Testis (tissue), 2 donors: ENCODE measurements at regions not wholly inside any gene's neighbourhood (a gene's known extent, or its start where the extent isn't known, plus 50 kb on each side); places are given as distances from the start of the nearest gene placed in this dataset.

Source experiments
- DNase-seq: peaks from one replicate; pipeline ENCODE4 v3.0.0-alpha.2; 2019
- H3K27ac ChIP-seq, 2 donors: fragments of 200-600 bp; sonication (generic); one replicate each; pipeline ENCODE4 v1.5.1; 2019
- H3K27me3 ChIP-seq: fragments of 200-600 bp; sonication (generic); one replicate; pipeline ENCODE4 v1.5.1; 2019
- H3K36me3 ChIP-seq: fragments of 200-600 bp; sonication (generic); one replicate; pipeline ENCODE4 v1.5.1; 2017; ENCODE audit warnings: low read depth; ENCODE audit errors: missing control alignments
- H3K4me1 ChIP-seq: fragments of 200-600 bp; sonication (generic); one replicate; pipeline ENCODE4 v1.5.1; 2019
- H3K4me3 ChIP-seq, 2 donors: fragments of 200-600 bp; sonication (generic); one replicate each; pipeline ENCODE4 v1.5.1; 2017 to 2019
- H3K9me3 ChIP-seq: fragments of 200-600 bp; sonication (generic); one replicate; pipeline ENCODE4 v1.5.1; 2017
- POLR2A ChIP-seq: fragments of 450-650 bp; IDR thresholded peaks from one replicate; pipeline ENCODE4 v1.6.1; 2017; ENCODE audit warnings: antibody characterized with exemption, mild to moderate bottlenecking, moderate library complexity
- whole genome bisulfite sequencing, 2 donors: methylation state at CpG; one replicate each; pipeline ENCODE4 v1.1.5; 2018; 5-methylcytosine and 5-hydroxymethylcytosine counted together
- intact Hi-C: fragments of 100-400 bp; cut with DNase I; formaldehyde crosslinking; loops from one replicate; pipeline ENCODE4 v1.15.1; 2023; ENCODE audit warnings: low total_unique reads
- TF ChIP-seq, protein P1 (sequence below), 3 experiments: fragments of 450-650 bp in 2 of 3; fragments of 200-600 bp in 1 of 3; sonication (generic) in 1 of 3; IDR thresholded peaks; one replicate each; pipeline ENCODE4 v1.5.1; 2016 to 2019; ENCODE audit warnings: antibody characterized with exemption in 3 of 3, mild to moderate bottlenecking in 2 of 3, moderate library complexity in 1 of 3

DNA sequence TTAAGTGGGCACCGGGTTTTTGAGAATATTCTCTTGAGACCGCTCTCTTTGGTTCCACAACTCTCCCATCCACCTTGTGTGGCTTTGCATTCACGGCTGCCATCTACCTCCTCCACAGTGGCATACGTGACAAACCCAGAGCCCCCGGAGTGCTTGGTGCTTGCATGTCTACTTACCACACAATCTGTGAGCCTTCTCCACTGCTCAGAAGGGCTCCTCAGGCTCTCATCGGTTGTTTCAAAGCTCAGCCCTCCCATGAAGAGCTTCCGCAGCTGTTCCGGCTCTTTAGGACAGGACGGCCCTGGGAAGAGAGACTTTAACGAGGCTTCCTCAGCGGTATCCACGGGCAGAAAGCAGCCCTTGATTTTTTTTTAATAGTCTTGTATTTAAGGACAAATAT, 167.6 kb upstream of the ANK2 start:
- no peaks in the 10 kb centered on the region for H3K36me3 ChIP-seq
- TF ChIP-seq, protein P1, sequence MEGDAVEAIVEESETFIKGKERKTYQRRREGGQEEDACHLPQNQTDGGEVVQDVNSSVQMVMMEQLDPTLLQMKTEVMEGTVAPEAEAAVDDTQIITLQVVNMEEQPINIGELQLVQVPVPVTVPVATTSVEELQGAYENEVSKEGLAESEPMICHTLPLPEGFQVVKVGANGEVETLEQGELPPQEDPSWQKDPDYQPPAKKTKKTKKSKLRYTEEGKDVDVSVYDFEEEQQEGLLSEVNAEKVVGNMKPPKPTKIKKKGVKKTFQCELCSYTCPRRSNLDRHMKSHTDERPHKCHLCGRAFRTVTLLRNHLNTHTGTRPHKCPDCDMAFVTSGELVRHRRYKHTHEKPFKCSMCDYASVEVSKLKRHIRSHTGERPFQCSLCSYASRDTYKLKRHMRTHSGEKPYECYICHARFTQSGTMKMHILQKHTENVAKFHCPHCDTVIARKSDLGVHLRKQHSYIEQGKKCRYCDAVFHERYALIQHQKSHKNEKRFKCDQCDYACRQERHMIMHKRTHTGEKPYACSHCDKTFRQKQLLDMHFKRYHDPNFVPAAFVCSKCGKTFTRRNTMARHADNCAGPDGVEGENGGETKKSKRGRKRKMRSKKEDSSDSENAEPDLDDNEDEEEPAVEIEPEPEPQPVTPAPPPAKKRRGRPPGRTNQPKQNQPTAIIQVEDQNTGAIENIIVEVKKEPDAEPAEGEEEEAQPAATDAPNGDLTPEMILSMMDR (IDR thresholded peaks at IDR 0.05): no peak
- no peak for TF ChIP-seq POLR2A
- H3K27me3 ChIP-seq: no peaks in the 10 kb centered on the region
- peak overlapping the region in 1 of 2 donors; percentile 19 for H3K4me3 ChIP-seq
- 36 to 37% methylated on average over 12 of the region's 12 CpGs for whole genome bisulfite sequencing, 2 donors
- DNase-seq: peak; percentile 33
- peak overlapping the region in 1 of 2 donors; percentile 62 for H3K27ac ChIP-seq
- intact Hi-C loops: no loop called here
- H3K4me1 ChIP-seq: no peaks in the 10 kb centered on the region
- no peaks in the 10 kb centered on the region for H3K9me3 ChIP-seq

DNA sequence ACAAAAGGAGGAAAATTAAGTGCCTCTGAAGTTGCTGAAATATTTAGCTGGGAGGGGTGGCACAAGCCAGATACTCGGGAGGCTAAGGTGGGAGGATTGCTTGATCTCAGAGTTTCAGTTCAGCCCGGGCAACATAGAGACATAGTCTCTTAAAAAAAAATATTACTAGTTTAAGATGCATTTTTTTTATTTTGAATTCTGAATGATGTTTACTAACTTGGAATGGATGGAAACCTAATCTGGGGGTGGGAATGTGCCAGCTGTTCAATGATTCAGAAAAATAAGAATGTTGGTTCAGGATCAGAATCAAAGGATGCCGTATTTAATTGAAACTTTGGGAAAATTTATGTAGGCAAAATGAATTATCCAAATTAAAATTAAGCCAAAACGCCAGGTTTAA, 167.2 kb upstream of the ANK2 start:
- no peak for TF ChIP-seq POLR2A
- TF ChIP-seq, protein P1 (IDR thresholded peaks at IDR 0.05): no peak
- WGBS, 2 donors: 26 to 39% methylated on average over 4 of the region's 4 CpGs
- H3K27ac ChIP-seq: peak overlapping the region in 1 of 2 donors; percentile 62
- no peaks in the 10 kb centered on the region for H3K36me3 ChIP-seq
- no peaks in the 10 kb centered on the region for H3K9me3 ChIP-seq
- intact Hi-C loops: no loop called here
- H3K4me1 ChIP-seq: no peaks in the 10 kb centered on the region
- H3K4me3 ChIP-seq: peak overlapping the region in 1 of 2 donors; percentile 19
- no peaks in the 10 kb centered on the region for H3K27me3 ChIP-seq
- DNase-seq: no peak

DNA sequence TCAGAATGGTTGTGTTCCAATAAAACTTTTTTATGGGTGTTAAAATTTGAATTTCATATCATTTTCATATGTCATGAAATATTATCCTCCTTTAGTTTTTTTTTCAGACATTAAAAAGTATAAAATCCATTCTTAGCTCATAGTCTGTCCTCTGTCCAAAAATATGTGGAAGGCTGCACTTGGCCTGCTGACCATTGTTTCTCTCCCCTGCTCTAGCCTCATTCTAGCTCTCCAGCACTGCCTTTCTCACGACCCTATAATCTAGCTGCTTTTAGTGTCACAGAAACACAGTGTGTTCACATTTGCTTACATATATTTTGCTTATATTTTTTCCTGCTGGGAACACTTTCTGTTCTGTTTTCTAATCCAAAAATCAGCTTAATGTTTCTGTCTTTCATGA, 165.0 kb upstream of the ANK2 start:
- 37 to 38% methylated on average over 1 of the region's 1 CpG for WGBS, 2 donors
- H3K27me3 ChIP-seq: no peaks in the 10 kb centered on the region
- no peaks in the 10 kb centered on the region for H3K36me3 ChIP-seq
- no peaks in the 10 kb centered on the region for H3K9me3 ChIP-seq
- intact Hi-C loops: no loop called here
- no peak for DNase-seq
- H3K4me3 ChIP-seq: no peak overlapping the region
- H3K27ac ChIP-seq: no peak overlapping the region
- TF ChIP-seq POLR2A: no peak
- TF ChIP-seq, protein P1 (IDR thresholded peaks at IDR 0.05): no peak
- H3K4me1 ChIP-seq: no peaks in the 10 kb centered on the region

DNA sequence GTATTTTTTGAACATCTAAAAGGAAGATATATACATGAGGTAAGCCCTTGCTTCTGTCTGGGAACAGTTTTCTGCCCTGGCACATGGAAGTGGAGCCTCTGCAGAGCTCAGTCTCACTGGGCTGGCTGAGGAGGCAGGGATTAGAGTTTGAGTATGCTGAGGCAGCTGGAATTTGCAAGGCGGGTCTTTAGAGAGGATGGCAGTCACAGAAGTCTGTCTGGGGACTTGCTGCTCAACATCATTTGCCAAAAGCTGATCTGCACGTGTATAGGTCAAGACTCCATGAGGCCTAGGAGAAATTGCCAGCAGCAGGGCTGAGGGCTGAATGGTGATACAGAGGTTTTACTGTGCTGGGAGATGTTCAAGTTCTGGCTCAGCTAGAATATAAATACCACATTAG, 163.6 kb upstream of the ANK2 start:
- Histone ChIP-seq H3K27ac (no peak overlapping the region), H3K36me3 (no peaks in the 10 kb centered on the region), H3K4me3 (no peak overlapping the region), H3K4me1 (no peaks in the 10 kb centered on the region), H3K27me3 (no peaks in the 10 kb centered on the region), H3K9me3 (no peaks in the 10 kb centered on the region)
- WGBS, 2 donors: 56 to 67% methylated on average over 2 of the region's 2 CpGs
- intact Hi-C loops: no loop called here
- TF ChIP-seq, protein P1 (IDR thresholded peaks at IDR 0.05): no peak
- TF ChIP-seq POLR2A: no peak
- DNase-seq: peak; percentile 23

DNA sequence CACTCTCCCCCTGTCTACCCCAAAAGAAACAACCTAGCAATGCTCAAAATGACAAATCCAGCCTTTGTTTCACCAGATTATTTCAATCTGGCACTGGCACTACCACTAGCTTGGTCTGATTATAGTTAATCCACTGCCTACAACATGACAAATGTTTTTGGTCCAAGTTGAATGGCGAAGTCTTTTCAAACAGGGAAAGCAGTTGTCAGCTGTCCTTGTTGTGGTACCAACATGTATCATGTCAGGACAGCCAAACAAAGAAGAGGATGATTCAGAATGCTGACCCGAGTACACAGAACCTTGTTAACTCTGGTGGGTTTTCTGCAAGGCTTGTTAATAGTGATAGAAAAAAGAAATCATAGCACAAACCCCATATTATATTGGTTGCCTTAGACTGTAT, 160.8 kb upstream of the ANK2 start:
- 74 to 76% methylated on average over 2 of the region's 2 CpGs for WGBS, 2 donors
- Histone ChIP-seq H3K36me3 (no peaks in the 10 kb centered on the region), H3K27ac (no peak overlapping the region), H3K9me3 (no peaks in the 10 kb centered on the region), H3K4me1 (no peaks in the 10 kb centered on the region), H3K4me3 (no peak overlapping the region), H3K27me3 (no peaks in the 10 kb centered on the region)
- no peak for DNase-seq
- intact Hi-C loops: no loop called here
- no peak for TF ChIP-seq POLR2A
- TF ChIP-seq, protein P1 (IDR thresholded peaks at IDR 0.05): no peak
